ENCODE measurements at regions not wholly inside any gene's neighbourhood (a gene's known extent, or its start where the extent isn't known, plus 50 kb on each side); places are given as distances from the start of the nearest gene placed in this dataset.

- TF ChIP-seq CTCF (IDR thresholded peaks at IDR 0.05; ENCODE audit: poor library complexity, severe bottlenecking), result no peak
- no peak for TF ChIP-seq TAF1 (IDR thresholded peaks at IDR 0.05; ENCODE audit: low read depth)
- TF ChIP-seq EZH2 (IDR thresholded peaks at IDR 0.05; ENCODE audit: borderline replicate concordance, insufficient read depth, low read length, poor library complexity, severe bottlenecking), result no peak
- TF ChIP-seq SMC3 (conservative IDR thresholded peaks at IDR 0.05; ENCODE audit: poor library complexity), result no peak
- TF ChIP-seq POLR2AphosphoS5 (IDR thresholded peaks at IDR 0.05), result no peak
- TF ChIP-seq MXI1 (conservative IDR thresholded peaks at IDR 0.05; ENCODE audit: poor library complexity, severe bottlenecking), result no peak
- no peak for TF ChIP-seq RAD21 (conservative IDR thresholded peaks at IDR 0.05)
- no peak for TF ChIP-seq REST (IDR thresholded peaks at IDR 0.05; ENCODE audit: borderline replicate concordance)
Measured at GRCh38 chr3:83354205-83354604, 1592.8 kb upstream of the GBE1 start.
